NCI-H1105 treated with DMSO at 0.1 percent for 48 hours (cell line): ENCODE measurements at regions not wholly inside any gene's neighbourhood (a gene's known extent, or its start where the extent isn't known, plus 50 kb on each side); places are given as distances from the start of the nearest gene placed in this dataset.

ENCODE experiments used
- DNase-seq: peaks from one replicate; lab custom pipeline; 2025; lab: John Stamatoyannopoulos, UW

DNA sequence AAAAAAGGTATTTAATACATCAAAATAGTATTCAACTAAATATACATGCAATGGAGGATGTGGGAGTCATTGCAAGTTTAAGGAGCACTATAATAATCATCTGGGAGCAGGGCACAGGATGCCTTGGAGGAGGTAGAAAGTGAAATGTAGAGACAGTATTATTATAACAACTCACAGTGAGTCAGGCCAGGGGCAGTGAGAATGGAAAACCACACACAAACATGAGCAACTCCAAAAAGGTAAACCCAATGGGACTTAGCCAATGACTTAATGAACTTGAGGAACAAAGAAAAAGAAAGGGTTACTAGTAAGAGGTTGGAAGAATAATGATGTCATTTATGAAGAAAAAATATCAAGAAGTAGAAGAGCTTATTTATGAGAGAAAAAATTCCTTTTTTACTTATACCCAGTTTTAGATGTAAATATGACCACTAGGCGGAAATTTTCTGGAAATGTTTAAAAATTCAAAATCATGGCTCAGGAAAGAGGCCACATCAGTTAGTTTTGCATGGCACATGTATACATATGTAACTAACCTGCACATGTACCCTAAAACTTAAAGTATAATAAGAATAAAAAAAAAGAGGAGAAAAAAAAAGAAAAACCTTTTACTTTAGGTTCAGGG is 389.3 kb downstream of the SUCLA2 start:
- DNase-seq: no peak

DNA sequence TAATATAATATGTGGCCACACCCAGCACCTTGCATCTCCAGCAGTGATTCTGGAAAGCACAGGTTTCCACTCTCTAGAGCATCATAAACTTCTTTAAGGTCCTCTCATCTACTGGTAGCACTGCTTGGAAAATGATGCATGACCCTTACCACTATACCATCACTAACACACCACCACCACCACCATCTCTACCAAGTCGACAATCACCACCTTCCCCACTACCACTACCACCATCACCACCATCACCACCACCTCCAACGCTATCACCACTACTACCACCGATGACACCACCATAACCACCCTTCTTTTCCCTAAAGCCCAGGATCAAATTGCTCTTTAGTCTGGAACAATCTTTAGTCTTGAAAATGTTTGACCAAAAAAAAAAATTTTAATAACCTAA is 390.4 kb downstream of the SUCLA2 start:
- DNase-seq: no peak

DNA sequence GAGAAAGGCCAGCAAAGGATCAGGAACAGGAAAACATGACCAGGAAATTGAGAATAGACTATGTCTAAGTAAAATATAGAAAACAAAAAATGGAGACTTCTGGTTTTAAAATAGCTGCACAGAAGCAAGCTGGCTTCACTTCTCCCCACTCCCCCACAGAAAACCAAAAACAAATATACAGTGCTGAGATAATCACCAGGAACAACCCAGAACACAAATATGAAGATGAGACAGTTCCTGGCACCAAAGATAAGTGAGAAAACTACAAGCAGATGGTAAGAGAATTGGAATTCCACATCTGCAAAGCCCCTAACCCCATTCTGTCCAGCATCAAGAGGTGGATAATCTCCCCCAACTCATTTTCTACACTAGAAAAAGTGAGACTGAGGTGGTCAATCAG is 397.7 kb downstream of the SUCLA2 start:
- no peak for DNase-seq

DNA sequence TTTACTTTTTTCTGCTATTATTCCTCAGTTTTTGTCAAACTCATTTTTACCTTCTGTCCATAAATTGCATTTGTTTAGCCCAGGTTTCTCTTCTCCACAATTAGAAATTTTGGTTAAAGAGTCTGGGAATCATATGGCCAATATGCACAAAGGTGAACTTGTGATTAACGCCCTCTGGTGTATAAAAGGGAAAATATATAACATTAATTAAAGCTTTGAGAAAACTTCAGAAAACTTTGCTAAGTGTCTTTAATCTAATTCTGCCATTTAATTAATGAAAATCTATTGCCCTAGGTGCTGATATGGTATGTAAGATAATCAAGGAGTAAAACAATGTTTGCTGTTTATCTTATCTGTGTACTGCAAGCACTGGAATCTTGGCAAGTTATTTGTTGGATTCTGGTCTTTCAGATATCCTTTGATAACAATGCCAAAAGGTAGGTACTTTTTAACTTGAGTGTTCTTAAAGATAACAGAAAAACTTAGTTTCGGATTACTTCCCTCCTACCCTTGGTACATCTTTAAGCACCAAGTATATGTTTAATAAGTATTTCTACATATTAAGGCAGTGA is 402.6 kb downstream of the SUCLA2 start:
- DNase-seq: no peak

DNA sequence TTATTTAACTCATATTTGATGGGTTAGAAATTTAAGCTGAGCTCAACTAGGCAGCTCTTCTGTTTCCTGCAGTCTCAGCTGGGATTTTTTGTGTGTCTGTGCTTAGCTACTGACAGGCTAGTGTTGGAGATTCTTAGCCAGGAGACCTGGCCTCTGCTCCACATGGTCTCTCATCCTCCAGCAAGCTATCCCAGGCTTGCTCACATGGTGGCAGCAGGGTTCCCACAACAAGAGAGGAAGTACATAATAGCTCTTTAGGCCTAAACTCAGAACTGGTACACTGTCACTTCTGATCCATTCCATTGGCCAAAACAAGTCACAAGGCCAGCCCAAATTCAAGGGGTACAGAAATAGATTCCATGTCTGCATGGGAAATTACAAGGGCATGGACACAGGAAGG is 406.2 kb downstream of the SUCLA2 start:
- DNase-seq: no peak

DNA sequence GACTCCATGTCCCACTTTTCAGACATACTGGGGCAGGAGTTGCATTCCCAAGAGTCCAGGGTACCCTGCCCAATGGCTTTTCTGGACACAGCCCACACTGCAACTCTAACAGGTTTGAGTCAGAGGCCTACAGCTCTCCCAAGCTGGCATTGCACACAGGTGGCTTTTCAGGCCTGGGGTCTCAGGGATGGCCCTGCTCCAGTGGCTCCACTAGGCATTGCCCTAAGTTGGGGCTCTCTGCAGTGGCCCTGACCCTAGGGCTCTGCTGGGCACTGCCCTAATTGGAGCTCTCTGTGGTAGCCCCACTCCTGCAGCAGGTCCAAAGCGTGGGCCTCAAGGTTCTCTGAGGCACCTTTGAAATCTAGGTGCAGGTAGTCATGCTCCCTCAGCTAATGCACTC is 408.8 kb downstream of the SUCLA2 start:
- no peak for DNase-seq

DNA sequence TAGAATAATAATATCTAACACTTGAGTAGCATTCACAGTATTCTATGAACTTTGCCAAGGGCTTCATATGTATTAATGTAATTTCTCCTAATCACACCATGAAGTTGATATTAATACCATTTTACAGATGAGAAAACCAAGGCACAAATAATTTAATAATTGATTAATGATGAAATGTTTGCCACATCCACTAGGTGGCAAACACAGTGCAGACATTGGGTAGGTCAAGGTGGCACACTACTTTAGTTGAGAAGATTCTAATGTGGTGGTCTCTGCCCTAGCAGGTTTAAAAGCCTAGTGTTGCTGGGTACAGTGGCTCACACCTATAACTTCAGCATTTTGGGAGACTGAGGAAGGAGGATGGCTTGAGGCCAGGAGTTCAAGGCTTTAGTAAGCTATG is 412.4 kb downstream of the SUCLA2 start:
- no peak for DNase-seq

DNA sequence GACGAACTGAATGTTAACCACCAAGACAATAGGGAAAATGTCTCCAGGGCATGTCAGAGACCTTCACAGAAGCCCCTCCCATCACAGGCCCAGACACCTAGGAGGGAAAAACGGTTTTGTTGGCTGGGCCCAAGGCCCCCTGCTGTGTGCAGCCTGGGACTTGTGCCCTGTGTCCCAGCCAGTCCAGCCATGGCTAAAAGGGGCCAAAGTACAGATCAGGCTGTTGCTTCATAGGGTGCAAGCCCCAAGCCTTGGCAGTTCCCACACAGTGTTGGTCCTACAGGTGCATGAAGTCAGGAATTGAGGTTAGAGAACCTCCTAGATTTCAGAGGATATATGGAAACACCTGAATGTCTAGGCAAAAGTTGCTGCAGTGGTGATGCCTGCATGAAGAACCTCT is 428.7 kb downstream of the SUCLA2 start:
- no peak for DNase-seq

DNA sequence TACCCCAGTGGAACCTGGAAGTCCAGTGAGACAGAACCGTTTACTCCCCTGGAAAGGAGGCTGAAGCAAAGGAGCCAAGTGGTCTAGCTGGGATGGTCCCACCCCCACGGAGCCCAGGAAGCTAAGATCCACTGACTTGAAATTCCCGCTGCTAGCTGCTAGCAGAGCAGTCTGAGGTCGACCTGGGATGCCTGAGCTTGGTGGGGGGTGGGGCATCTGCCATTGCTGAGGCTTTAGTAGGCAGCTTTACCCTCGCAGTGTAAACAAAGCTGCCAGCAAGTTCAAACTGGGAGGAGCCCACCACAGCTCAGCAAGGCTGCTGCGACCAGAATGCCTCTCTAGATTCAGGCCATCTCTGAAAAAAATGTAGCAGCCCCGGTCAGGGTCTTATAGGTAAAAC is 437.0 kb downstream of the SUCLA2 start:
- DNase-seq: no peak

DNA sequence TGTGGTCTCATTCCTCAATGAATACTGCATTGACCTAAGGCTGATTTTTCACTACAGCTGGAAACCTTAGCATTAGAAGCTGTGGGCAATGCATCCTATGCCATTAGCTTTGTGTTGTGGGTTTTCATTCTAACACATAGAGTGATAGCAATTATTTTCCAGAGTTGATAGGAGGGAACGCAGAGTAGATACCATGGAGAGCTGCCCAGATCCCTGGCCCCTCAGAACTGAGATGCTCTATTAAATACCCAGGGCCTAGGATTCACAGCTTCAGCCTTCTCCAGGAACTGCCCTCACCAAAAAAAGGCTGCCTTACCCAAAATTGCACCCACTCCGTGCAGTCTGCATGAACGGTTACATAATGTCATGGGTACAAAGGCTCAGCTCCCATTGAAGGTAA is 444.4 kb downstream of the SUCLA2 start:
- no peak for DNase-seq

DNA sequence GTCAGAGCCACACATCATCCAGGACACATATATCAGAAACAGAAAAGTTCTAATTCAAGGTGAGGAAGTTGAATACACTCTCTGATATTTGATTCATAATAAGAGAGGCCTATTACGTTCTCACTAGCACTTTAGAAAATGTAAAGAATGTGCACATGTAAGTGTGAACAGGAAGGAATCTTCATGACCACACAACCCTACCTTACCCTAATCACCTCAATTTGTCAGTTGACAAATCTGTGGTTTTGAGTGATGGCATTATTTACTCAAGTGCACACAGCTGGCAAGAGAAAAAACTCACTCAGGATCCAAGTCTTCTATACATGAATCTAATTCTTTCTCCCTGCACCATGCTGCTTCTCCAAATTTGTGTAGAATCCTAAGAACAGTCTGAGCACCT is 445.8 kb downstream of the SUCLA2 start:
- DNase-seq: no peak

DNA sequence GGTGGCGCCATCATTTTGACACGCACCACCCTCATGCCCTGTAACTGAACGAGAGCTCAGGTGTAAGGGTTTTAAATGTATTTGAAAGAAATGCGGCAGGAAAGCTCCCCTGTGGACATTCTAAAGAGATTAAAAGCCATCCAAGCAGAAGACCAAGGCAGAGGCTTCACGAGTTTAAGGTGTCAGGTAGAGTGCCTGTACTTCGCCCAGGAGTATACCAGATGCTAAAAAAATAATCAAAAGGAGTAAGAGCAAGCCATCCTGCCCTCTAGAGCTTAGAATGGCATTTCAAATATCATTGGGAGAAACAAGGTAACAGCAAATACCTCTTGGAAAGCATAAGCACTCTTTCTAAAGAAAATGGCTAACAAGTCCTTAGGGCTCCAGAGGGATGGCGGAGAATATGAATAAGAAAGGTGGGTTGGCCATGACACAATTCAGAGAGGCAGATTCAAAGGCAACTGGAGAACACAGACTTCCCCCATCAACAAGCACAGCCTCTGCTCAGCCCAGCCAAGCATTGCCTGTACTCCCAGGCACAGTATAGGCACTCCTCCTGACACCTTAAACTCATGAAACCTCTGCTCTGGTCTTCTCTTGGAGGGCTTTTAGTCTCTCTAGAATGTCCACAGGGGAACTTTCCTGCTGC is 447.6 kb downstream of the SUCLA2 start:
- no peak for DNase-seq

DNA sequence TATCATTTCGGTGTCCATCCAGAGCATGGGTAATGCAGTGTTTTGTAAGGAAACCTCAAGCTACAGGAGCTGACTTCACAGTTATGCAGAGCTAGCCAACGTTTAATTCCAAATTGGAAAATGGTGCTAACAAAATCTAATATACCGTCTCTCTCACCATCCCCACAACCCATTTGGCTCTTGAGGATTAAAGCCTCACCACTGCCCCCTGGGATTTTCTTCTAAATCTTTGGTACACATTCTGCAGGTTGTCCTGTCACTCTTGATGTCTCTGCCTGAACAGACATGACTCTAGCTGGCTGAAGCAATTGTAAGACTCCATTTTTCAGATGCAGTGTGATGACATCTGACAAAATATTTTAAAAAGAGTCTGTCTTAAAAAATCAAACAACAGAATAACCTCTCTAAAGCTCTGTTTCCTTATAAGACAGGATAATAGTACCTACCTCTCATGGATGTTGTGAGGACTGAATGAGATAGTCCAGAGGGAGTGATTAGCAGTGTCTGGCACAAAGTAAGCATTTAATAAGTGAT is 451.8 kb downstream of the SUCLA2 start:
- DNase-seq: no peak

DNA sequence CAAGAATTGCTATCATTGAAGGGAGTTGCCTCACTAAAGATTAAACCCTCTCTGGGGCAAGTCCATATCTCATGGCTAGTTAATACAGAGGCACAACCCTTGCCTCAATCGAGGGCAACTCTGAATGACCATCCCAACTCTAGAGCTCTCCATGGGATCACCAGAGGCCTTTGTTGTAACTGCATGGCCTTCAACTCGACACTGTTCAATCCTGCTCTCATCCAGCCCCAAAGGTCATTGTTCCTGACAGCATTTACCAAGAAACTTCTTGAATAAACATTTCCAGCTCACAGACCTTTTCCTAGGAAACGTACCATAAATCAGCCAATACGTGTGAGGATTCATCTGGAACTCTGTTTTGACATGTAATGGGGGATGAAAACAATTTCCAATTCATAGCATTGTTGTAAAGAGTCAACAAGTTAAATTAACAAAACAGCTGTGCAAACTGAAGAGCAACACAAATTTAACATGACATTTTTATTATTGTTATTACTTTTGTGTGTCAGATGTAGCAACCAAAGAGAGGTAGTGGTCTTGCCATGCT is 452.7 kb downstream of the SUCLA2 start:
- DNase-seq: no peak

DNA sequence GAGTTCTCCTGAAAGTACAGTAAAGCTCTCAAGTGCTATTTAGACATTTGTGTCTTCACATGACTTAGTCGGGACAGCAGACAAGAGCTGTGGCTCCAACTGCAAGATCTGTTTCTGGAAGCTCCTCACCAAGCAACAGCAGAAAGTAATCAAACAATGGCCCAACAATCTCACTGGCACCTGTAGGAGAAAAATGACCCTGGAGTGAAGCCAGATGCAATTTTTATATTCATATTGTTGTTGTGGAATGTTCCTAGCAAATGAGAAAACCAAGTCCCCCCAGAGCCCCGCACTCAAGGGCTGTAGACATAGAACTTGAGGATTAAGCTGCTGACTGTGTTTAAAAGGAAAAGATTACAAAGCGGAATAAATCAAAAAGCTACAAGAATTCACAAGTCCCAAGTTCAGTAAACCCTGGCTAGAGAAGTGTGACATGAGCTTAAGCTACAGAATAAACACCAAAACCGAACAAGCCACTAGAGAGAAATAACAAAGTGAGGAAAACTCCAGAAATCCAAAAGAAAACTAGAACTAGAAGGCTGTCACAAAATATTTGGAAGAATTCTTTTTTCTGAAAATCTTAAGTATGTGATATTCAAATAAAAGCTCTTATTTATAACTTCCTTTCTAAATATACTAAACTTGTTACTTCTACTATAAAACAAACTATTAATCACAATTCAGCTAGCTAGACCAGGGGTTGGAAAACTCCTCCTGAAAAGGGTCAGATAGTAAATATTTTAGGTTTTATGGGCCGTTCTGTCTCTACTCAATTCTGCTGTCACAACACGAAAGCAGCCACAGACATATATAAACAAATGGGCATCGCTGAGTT is 454.5 kb downstream of the SUCLA2 start:
- no peak for DNase-seq

DNA sequence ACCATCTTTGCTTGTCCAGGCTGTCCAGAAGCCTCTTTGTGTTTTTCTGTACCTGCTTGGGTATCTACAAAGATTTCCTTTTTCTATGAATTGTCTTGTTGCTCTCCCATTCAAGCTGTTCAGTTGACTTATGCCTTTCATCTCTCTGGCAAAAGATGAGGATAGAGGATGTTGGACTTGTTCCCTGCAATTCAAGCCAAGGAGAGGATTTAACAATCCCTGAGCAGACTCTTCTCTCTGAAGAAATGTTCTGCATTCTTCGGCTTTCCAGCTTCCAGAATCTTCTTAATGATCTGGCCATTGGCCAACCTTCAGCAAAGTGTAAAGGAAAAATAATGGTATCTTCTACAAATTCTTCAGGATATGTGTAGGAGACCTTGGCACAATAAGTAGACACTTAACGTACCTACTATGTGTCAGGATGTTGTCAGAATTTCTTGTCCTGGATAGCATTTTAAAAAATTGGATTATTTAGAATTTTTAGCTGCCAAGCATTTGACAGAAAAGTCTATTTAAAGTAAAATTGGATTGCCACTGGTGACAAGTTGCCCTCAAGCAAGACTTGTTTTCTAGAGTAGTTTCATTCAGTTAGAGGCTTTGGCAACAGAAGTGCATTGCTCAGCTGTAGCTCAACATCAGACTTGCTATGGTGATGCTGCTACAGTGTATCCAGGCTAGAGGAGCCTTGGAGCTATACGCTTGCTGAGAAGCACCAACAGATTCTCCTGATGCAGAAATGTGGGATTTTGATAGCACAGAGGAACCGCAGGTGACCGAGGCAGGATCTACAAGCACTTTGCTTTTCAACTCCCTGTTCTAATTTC is 455.7 kb downstream of the SUCLA2 start:
- no peak for DNase-seq

DNA sequence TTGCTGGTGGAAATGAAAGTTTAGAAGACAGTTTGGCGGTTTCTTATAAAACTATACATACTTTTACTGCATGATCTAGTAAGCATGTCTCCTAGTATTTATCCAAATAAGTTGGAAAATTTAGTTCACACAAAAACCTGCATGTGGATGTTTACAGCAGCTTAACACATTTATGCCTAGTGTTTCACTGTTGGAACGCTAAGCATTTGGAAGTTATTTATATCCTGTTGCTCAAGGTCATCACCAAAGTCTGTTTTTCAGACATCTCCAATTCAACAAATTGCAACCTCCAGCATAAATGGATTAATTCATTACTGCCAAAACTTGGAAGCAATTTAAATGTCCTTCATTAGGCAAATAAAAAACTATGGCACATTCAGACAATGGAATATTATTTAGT is 461.8 kb downstream of the SUCLA2 start:
- no peak for DNase-seq

DNA sequence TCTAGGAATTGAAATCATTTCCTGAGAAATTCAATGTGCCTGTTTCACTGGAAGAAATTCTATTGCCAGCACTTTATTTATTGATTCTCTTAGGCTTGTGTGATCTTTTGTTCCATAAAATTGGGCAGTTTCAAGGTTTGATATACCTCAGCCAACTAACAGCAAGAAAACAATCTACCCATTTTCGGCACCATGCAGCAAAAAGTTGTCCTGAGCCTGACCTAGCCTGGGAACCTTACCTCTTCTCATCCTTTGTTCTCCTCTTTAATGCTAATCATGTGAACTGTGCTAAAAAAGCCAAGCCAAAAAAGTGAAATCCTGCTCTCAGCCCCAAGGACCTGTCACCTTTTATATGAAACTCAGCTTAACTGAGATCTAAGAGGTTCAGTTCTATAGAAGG is 477.3 kb downstream of the SUCLA2 start:
- no peak for DNase-seq

DNA sequence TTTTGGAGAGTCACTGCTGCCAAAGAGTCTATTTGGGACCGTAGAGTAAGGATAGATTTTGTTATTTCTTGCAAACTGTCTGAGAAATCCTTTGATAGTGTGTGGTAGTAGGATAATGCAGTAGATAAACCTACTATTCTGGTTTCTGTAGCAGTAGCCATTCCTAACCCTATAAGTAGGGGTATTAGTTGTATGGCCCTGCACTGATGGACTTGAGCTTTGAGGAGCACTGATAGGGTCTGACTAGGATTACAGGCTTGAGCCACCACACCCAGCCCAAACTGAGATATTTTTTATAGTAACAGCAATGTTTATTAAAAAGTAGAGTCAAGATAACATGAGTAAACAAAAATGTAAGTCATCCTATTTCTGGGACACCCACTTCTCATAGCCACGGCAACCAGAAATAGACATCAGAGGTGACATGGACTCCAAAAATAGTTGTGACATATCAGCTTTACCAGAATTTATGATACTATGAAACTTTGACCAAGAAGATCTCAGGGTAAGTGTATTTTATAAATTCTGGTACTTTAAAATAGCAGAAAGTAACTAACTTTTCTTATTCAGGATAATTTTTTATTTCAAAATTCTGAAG is 479.1 kb downstream of the SUCLA2 start:
- no peak for DNase-seq

DNA sequence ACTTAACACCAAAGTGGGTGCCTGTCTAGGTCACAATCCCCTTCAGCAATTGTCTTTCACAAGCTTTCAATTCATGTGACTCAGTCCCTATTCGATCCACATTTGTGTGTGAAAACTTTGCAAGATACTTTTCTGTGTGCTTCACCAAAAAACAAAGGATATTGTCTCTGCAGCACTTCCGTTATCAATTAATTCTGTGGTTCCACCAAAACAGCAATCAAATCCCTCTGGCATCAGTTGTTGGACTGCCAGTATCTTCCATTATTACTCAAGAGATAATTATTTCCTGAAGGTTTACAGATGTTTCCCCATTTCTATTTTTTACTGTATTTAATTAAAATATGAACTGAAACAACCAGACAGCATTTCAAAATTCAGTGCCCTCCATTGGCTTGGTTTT is 481.4 kb downstream of the SUCLA2 start:
- no peak for DNase-seq

DNA sequence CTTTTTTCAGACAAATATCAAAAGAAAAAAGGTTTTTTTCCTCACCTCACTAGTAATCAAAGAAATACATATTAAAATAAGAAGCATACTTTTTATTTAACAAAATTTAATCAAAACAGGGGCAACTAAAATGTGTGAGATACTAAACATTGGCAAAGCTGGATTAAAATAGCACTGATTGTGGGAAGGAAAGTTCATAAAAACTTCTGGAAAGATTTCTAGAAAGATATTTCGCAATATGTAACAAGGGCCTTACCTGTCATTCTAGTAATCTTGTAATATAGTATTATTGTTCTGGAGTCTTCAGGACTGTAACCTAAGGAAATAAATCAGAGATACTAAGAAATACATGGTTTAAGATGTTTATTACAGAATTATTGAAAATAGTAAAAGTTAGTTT is 482.5 kb downstream of the SUCLA2 start:
- DNase-seq: no peak
